ENCODE measurements at regions not wholly inside any gene's neighbourhood (a gene's known extent, or its start where the extent isn't known, plus 50 kb on each side); places are given as distances from the start of the nearest gene placed in this dataset.

DNA sequence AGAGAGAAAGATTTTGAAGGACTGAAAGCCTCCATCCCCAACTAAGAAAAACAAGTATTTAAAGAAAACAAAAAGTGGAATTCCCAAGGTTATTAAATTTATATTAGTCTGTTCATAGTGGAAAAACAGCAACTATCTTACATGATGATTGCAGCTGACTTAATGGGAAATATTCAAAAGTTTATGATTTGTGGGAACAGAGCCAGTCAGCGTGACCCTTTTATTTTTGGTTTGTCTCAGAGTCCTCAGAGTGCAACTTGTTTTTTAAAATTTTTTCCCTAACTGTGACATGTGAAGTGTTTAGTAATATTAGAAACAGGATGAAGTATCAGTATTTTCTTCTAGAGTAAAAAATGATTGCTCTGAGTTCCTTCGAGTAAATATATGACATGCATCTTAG lies 441.9 kb upstream of the MCTP2 start:
- no peak for TF ChIP-seq CTCF (conservative IDR thresholded peaks at IDR 0.05; ENCODE audit: low read depth)
- DNase-seq (ENCODE audit: low spot score): no peak
- ChIA-PET CTCF (no interaction called here), POLR2A (ENCODE audit: low non-redundant PET) (no interaction called here)
- no peak overlapping the region for H3K27ac ChIP-seq

DNA sequence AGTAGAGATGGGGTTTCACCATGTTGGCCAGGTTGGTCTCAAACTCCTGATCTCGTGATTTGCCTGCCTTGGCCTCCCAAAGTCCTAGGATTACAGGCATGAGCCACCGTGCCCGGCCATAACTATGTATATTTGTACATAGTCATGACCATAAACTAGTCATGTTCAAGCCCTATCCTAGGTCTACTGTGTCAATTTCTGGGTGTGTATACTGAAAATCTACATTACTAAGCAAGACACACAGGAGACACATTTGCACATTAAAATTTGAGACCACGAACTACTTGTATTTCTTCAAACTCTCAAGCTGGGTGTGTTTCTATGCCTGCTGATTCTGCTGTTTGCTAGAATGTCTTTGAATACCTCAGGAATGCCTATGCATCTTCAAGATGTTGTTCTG lies 451.3 kb upstream of the MCTP2 start:
- no peak for TF ChIP-seq CTCF (conservative IDR thresholded peaks at IDR 0.05; ENCODE audit: low read depth)
- DNase-seq (ENCODE audit: low spot score): no peak
- ChIA-PET POLR2A (ENCODE audit: low non-redundant PET) (no interaction called here), CTCF (no interaction called here)
- no peak overlapping the region for H3K27ac ChIP-seq

GRCh38 chr15:93779341-93779740 lies 452.0 kb upstream of the MCTP2 start:
- no peak overlapping the region for H3K27ac ChIP-seq
- CTCF ChIA-PET: no interaction called here
- POLR2A ChIA-PET (ENCODE audit: low non-redundant PET): no interaction called here
- DNase-seq (ENCODE audit: low spot score): peak; percentile 24
- TF ChIP-seq CTCF (conservative IDR thresholded peaks at IDR 0.05; ENCODE audit: low read depth): no peak

GRCh38 chr15:93771196-93772030 lies 459.9 kb upstream of the MCTP2 start:
- no peak for TF ChIP-seq CTCF (conservative IDR thresholded peaks at IDR 0.05; ENCODE audit: low read depth)
- CTCF ChIA-PET: interaction anchor here (0.6 to 1.3 kb wide), 4 partner anchors 28 to 1156 kb away, joined by 3 to 5 read pairs (median 3); no protein-coding TSS in a partner anchor
- POLR2A ChIA-PET (ENCODE audit: low non-redundant PET): no interaction called here
- DNase-seq (ENCODE audit: low spot score): peak; percentile 56
- H3K27ac ChIP-seq: no peak overlapping the region

- ChIA-PET POLR2A (ENCODE audit: low non-redundant PET) (no interaction called here), CTCF (interaction anchor here (0.6 to 1.3 kb wide), 2 partner anchors 29 to 204 kb away, joined by 3 read pairs; no protein-coding TSS in a partner anchor)
- no peak for DNase-seq (ENCODE audit: low spot score)
Measured at GRCh38 chr15:93770788-93771187, 460.6 kb upstream of the MCTP2 start.

GRCh38 chr15:93762036-93762435 lies 469.3 kb upstream of the MCTP2 start:
- H3K27ac ChIP-seq: no peak overlapping the region
- no peak for DNase-seq (ENCODE audit: low spot score)
- ChIA-PET POLR2A (ENCODE audit: low non-redundant PET) (no interaction called here), CTCF (no interaction called here)
- TF ChIP-seq CTCF (conservative IDR thresholded peaks at IDR 0.05; ENCODE audit: low read depth): no peak

More at GRCh38 chr15:93770788-93771187, 460.6 kb upstream of the MCTP2 start:
- H3K27ac ChIP-seq: no peak overlapping the region
- TF ChIP-seq CTCF (conservative IDR thresholded peaks at IDR 0.05; ENCODE audit: low read depth): no peak

All from RWPE1 (cell line).